ENCODE measurements at regions not wholly inside any gene's neighbourhood (a gene's known extent, or its start where the extent isn't known, plus 50 kb on each side); places are given as distances from the start of the nearest gene placed in this dataset.
"Not testable (repeated sequence)": the region's sequence is repeated elsewhere in the genome, so short reads cannot be mapped to it uniquely, and the experiment has no call there.

DNA sequence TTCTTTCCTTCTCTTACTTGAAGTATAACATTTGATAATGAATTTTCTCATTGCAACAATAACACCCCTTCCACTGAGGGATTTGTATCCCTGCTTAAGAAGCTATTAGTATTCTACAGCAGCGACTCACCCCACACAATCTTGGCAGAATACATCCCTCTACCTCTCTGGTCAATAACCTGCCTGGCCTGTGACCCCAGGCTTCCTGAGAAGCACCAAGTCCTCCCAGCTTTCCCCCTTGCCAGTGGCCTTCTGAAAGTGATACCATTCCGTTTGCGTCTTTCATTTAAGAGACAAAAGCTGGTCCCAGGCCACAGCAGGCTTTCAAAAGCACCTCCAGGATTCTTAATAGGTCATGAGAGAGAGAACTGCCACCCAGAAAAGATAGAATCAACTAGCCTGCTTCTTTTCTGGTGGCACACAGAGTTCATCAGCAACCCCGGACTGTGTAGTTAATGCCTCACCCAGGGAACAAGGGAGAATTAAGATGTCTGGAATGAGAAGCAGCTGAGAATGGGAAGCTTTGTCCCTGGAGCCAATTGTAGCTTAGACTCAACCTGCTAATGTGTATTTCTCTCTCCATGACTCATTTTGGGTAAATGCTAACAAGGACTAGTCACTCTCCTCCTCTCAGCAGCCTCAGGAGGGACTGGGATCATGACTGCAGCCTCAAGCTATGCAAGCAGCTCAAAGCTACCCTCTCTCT is 101.0 kb upstream of the CPNE4 start:
- no peaks in the 10 kb centered on the region for H3K27me3 Mint-ChIP-seq (ENCODE audit: unreplicated experiment)
- no peak for DNase-seq (ENCODE audit: low spot score)
- H3K9me3 Mint-ChIP-seq (ENCODE audit: unreplicated experiment): no peaks in the 10 kb centered on the region
- no peaks in the 10 kb centered on the region for H3K4me1 Mint-ChIP-seq (ENCODE audit: unreplicated experiment)
- H3K36me3 Mint-ChIP-seq (ENCODE audit: low read depth, unreplicated experiment): no peaks in the 10 kb centered on the region
- TF ChIP-seq, protein P1, sequence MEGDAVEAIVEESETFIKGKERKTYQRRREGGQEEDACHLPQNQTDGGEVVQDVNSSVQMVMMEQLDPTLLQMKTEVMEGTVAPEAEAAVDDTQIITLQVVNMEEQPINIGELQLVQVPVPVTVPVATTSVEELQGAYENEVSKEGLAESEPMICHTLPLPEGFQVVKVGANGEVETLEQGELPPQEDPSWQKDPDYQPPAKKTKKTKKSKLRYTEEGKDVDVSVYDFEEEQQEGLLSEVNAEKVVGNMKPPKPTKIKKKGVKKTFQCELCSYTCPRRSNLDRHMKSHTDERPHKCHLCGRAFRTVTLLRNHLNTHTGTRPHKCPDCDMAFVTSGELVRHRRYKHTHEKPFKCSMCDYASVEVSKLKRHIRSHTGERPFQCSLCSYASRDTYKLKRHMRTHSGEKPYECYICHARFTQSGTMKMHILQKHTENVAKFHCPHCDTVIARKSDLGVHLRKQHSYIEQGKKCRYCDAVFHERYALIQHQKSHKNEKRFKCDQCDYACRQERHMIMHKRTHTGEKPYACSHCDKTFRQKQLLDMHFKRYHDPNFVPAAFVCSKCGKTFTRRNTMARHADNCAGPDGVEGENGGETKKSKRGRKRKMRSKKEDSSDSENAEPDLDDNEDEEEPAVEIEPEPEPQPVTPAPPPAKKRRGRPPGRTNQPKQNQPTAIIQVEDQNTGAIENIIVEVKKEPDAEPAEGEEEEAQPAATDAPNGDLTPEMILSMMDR (IDR thresholded peaks at IDR 0.05; ENCODE audit: unreplicated experiment): no peak
- no peak overlapping the region for H3K4me3 Mint-ChIP-seq (ENCODE audit: unreplicated experiment)
- no peak overlapping the region for H3K27ac Mint-ChIP-seq (ENCODE audit: unreplicated experiment)

DNA sequence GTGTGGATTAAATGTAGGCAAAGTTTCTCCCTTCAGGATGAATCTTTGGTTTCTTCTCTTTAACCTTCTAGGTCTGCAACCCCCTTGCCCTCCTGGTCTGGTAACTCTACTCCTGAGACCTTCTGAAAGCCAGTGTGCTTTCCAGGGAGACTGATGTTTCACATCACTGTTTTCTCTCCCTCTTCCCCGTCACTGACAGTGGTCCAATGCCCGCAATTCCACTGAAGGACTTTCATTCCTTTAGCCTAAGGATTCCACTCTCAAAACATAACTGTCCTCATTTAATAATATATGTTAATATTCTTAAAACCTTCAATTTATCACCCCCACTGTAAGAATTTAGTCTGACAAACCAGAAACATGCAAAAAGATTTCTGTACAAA is 101.5 kb upstream of the CPNE4 start:
- H3K9me3 Mint-ChIP-seq (ENCODE audit: unreplicated experiment): no peaks in the 10 kb centered on the region
- no peaks in the 10 kb centered on the region for H3K36me3 Mint-ChIP-seq (ENCODE audit: low read depth, unreplicated experiment)
- H3K27ac Mint-ChIP-seq (ENCODE audit: unreplicated experiment): no peak overlapping the region
- H3K4me1 Mint-ChIP-seq (ENCODE audit: unreplicated experiment): no peaks in the 10 kb centered on the region
- TF ChIP-seq, protein P1 (IDR thresholded peaks at IDR 0.05; ENCODE audit: unreplicated experiment): no peak
- no peak for DNase-seq (ENCODE audit: low spot score)
- H3K4me3 Mint-ChIP-seq (ENCODE audit: unreplicated experiment): no peak overlapping the region
- H3K27me3 Mint-ChIP-seq (ENCODE audit: unreplicated experiment): no peaks in the 10 kb centered on the region

DNA sequence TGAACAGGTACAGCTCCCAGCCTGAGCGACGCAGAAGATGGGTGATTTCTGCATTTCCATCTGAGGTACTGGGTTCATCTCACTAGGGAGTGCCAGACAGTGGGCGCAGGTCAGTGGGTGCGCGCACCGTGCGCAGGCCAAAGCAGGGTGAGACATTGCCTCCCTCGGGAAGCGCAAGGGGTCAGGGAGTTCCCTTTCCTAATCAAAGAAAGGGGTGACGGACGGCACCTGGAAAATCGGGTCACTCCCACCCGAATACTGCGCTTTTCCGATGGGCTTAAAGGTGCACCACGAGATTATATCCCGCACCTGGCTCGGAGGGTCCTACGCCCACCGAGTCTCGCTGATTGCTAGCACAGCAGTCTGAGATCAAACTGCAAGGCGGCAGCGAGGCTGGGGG is 102.1 kb upstream of the CPNE4 start:
- H3K4me3 Mint-ChIP-seq (ENCODE audit: unreplicated experiment): not testable (repeated sequence)

DNA sequence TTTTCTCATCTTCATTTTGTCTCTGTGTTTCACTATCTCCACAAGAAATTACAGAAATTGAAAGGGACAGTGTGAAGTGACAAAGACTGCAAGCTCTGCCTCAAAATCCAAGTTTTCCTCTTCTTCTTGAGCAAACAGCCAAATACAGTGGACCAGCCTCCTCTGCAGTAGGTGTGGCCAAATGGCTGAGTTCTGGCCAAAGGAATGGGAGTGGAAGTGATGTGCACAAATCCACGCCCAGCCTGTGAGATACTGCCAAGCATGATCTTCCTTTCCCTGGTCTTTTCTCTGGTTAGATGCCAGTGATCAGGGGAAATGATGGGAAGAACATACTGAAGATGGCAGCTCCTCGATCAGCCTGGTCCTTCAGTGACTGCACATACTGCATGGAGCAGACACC is 111.0 kb upstream of the CPNE4 start:
- Mint-ChIP-seq H3K4me1 (ENCODE audit: unreplicated experiment) (no peaks in the 10 kb centered on the region), H3K9me3 (ENCODE audit: unreplicated experiment) (no peaks in the 10 kb centered on the region), H3K27ac (ENCODE audit: unreplicated experiment) (no peak overlapping the region), H3K36me3 (ENCODE audit: low read depth, unreplicated experiment) (no peaks in the 10 kb centered on the region), H3K27me3 (ENCODE audit: unreplicated experiment) (no peaks in the 10 kb centered on the region), H3K4me3 (ENCODE audit: unreplicated experiment) (no peak overlapping the region)
- TF ChIP-seq, protein P1 (IDR thresholded peaks at IDR 0.05; ENCODE audit: unreplicated experiment): no peak
- no peak for DNase-seq (ENCODE audit: low spot score)

More for the DNA sequence above, 102.1 kb upstream of the CPNE4 start:
- H3K4me1 Mint-ChIP-seq (ENCODE audit: unreplicated experiment); H3K9me3 Mint-ChIP-seq (ENCODE audit: unreplicated experiment); H3K27ac Mint-ChIP-seq (ENCODE audit: unreplicated experiment); H3K36me3 Mint-ChIP-seq (ENCODE audit: low read depth, unreplicated experiment); H3K27me3 Mint-ChIP-seq (ENCODE audit: unreplicated experiment); DNase-seq (ENCODE audit: low spot score): not testable (repeated sequence)

DNA sequence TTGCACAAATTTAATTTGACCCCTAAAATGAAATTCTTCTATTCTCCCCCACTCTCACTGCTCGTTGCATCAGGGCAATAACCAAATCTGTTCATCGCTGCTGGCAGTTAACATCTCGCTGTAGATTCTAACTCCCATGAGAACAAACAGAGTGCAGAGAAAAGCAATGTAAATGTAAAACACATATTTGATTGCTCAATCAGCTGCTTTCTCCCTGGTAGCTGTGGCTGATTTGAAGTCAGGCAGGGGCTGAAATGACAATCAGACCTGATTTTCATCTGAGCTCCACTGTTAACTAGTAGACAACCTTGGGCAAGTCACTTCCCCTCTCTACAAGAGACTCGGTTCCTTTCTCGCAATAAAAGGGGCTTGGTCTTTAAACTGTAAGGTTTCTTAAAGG is 119.8 kb upstream of the CPNE4 start:
- no peak overlapping the region for H3K4me3 Mint-ChIP-seq (ENCODE audit: unreplicated experiment)
- H3K27me3 Mint-ChIP-seq (ENCODE audit: unreplicated experiment): no peaks in the 10 kb centered on the region
- no peaks in the 10 kb centered on the region for H3K4me1 Mint-ChIP-seq (ENCODE audit: unreplicated experiment)
- TF ChIP-seq, protein P1 (IDR thresholded peaks at IDR 0.05; ENCODE audit: unreplicated experiment): no peak
- H3K27ac Mint-ChIP-seq (ENCODE audit: unreplicated experiment): no peak overlapping the region
- no peak for DNase-seq (ENCODE audit: low spot score)
- H3K9me3 Mint-ChIP-seq (ENCODE audit: unreplicated experiment): no peaks in the 10 kb centered on the region
- H3K36me3 Mint-ChIP-seq (ENCODE audit: low read depth, unreplicated experiment): no peaks in the 10 kb centered on the region
